Peyer's patch (tissue), 4 donors: ENCODE measurements at regions not wholly inside any gene's neighbourhood (a gene's known extent, or its start where the extent isn't known, plus 50 kb on each side); places are given as distances from the start of the nearest gene placed in this dataset.

ENCODE experiments used
- CTCF ChIP-seq, 6 experiments: fragments of 450-650 bp in 4 of 6; fragments of 200-600 bp in 2 of 6; sonication (generic) in 1 of 6; IDR thresholded peaks; one replicate each; pipeline ENCODE4 v1.5.1; 2017 to 2019; ENCODE audit warnings: antibody characterized with exemption in 6 of 6, mild to moderate bottlenecking in 3 of 6, moderate library complexity in 1 of 6
- POLR2A ChIP-seq, 2 donors: fragments of 450-650 bp; IDR thresholded peaks; one replicate each; pipeline ENCODE4 v1.5.1; 2017; ENCODE audit warnings: antibody characterized with exemption in 2 of 2, mild to moderate bottlenecking in 2 of 2, moderate library complexity in 2 of 2

GRCh38 chr11:123325533-123325932, 104.5 kb upstream of the GRAMD1B start:
- TF ChIP-seq CTCF (IDR thresholded peaks at IDR 0.05) (no peak), POLR2A (IDR thresholded peaks at IDR 0.05) (no peak)
